ENCODE measurements at regions not wholly inside any gene's neighbourhood (a gene's known extent, or its start where the extent isn't known, plus 50 kb on each side); places are given as distances from the start of the nearest gene placed in this dataset.
"Not testable (repeated sequence)": the region's sequence is repeated elsewhere in the genome, so short reads cannot be mapped to it uniquely, and the experiment has no call there.

DNA sequence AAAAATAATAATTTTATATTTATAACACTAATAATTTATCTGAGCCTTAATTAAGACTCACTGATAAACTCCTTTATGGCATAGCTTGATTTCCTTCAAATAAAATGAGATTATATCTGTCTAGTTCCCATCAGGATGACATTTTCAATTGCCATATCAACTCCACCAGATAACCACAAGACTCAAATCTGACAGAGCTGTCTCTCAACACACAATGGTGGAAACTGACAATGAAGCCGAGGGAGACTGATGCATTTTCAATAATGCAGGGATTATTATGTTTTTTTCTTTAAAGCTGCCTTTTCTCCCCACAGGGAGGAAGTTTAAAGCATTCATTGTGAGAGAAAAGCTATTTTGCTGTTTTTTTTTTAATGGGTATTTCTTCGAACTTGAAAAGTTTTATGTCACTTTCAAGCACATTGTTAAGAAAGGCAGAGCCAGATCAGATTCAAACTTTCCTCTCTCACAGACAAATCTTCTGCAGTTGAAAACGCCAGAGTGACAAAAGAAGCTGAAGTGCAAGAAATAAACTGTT, 1326.9 kb upstream of the MIR17HG start:
- Mint-ChIP-seq H3K36me3 (no peaks in the 10 kb centered on the region), H3K27me3 (no peaks in the 10 kb centered on the region), H3K9me3 (peaks cover 0 to 6% (median 1%) of the 10 kb centered on the region in 3 donors), H3K4me1 (no peaks in the 10 kb centered on the region), H3K4me3 (no peak overlapping the region), H3K27ac (no peak overlapping the region)

- H3K36me3 Mint-ChIP-seq = no peaks in the 10 kb centered on the region
- no peak overlapping the region for H3K4me3 Mint-ChIP-seq
- no peak overlapping the region for H3K27ac Mint-ChIP-seq
- H3K4me1 Mint-ChIP-seq = no peaks in the 10 kb centered on the region
- peaks cover 2 to 17% (median 5%) of the 10 kb centered on the region in 3 donors for H3K9me3 Mint-ChIP-seq
- no peaks in the 10 kb centered on the region for H3K27me3 Mint-ChIP-seq
Measured at GRCh38 chr13:90027409-90027808, 1320.1 kb upstream of the MIR17HG start.

- no peak overlapping the region for H3K27ac Mint-ChIP-seq
- H3K4me1 Mint-ChIP-seq = peaks cover 0 to 1% (median 0%) of the 10 kb centered on the region in 3 donors
- peaks cover 2 to 12% (median 4%) of the 10 kb centered on the region in 3 donors for H3K9me3 Mint-ChIP-seq
- no peaks in the 10 kb centered on the region for H3K27me3 Mint-ChIP-seq
- H3K4me3 Mint-ChIP-seq = no peak overlapping the region
- H3K36me3 Mint-ChIP-seq = no peaks in the 10 kb centered on the region
Measured at GRCh38 chr13:90032313-90032712, 1315.2 kb upstream of the MIR17HG start.

DNA sequence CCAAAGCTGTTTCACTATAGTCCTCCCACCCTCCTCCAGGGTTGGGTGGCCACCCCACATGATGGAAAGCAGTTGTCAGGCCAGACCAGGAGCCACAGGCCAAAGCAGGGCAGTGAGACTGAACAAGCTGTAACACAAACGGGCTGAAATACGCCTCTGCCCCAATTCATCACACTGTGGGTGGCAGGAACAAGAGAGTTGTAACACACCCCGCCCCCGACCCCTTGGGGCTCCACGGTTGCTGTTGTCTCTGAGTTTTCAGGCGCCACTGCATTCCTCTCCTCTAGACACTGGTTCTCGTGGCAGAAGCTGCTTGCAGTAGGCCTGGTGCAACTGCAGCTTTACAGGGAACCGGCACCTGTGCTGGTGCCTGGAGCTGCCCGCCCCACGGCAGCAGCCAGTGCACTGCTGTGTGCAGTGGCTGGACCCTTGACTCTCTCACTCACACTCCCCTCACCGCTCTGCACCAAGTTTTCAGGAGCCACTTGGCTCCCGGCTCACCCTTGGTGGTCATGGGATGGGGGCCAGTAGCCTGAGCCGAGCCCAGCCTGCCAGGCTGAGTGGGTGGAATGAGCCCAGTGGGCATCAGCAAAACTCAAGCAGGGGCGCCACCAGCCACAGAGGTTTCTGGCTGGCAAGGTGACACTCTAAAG, 1314.5 kb upstream of the MIR17HG start:
- Mint-ChIP-seq H3K27ac (no peak overlapping the region), H3K27me3 (no peaks in the 10 kb centered on the region), H3K4me1 (peaks cover 0 to 1% (median 0%) of the 10 kb centered on the region in 3 donors), H3K36me3 (no peaks in the 10 kb centered on the region), H3K4me3 (no peak overlapping the region), H3K9me3 (peaks cover 2 to 12% (median 4%) of the 10 kb centered on the region in 3 donors)

DNA sequence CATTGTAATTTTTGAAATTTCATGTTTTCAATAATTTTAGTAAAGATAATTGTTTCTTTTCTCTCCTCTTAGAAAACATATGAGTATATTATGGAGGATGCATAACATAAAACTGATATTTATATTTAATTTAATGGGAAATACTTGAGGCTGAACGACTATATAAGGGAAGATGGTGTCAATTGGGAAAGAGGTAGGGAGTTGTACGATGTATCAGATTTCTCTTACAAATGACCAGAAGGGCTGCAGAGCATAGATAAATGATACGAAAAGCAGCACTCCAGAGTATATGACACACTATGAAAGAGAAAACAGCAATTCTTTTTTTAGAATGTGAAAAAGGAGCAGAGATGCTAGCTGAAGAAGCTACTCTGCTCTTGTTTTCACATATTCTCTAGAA, 1308.0 kb upstream of the MIR17HG start:
- Mint-ChIP-seq H3K9me3 (peaks cover 1 to 22% (median 5%) of the 10 kb centered on the region in 3 donors), H3K27ac (no peak overlapping the region), H3K36me3 (peaks cover 1% of the 10 kb centered on the region), H3K4me1 (peaks cover 0 to 1% (median 0%) of the 10 kb centered on the region in 3 donors), H3K27me3 (no peaks in the 10 kb centered on the region), H3K4me3 (no peak overlapping the region)

- no peaks in the 10 kb centered on the region for H3K27me3 Mint-ChIP-seq
- no peak overlapping the region for H3K4me3 Mint-ChIP-seq
- peaks cover 7 to 19% (median 7%) of the 10 kb centered on the region in 3 donors for H3K9me3 Mint-ChIP-seq
- no peaks in the 10 kb centered on the region for H3K36me3 Mint-ChIP-seq
- H3K27ac Mint-ChIP-seq = no peak overlapping the region
- no peaks in the 10 kb centered on the region for H3K4me1 Mint-ChIP-seq
Measured at GRCh38 chr13:90047600-90047999, 1299.9 kb upstream of the MIR17HG start.

GRCh38 chr13:90049989-90050671, 1297.4 kb upstream of the MIR17HG start:
- no peak overlapping the region for H3K27ac Mint-ChIP-seq
- no peaks in the 10 kb centered on the region for H3K4me1 Mint-ChIP-seq
- H3K4me3 Mint-ChIP-seq = no peak overlapping the region
- H3K27me3 Mint-ChIP-seq = no peaks in the 10 kb centered on the region
- H3K36me3 Mint-ChIP-seq = no peaks in the 10 kb centered on the region
- peaks cover 2 to 7% (median 7%) of the 10 kb centered on the region in 3 donors for H3K9me3 Mint-ChIP-seq

GRCh38 chr13:90055121-90055520, 1292.4 kb upstream of the MIR17HG start:
- Mint-ChIP-seq H3K36me3 (no peaks in the 10 kb centered on the region), H3K9me3 (no peaks in the 10 kb centered on the region), H3K4me3 (no peak overlapping the region), H3K27ac (peak overlapping the region in 1 of 3 donors; percentile 59), H3K27me3 (no peaks in the 10 kb centered on the region), H3K4me1 (no peaks in the 10 kb centered on the region)

DNA sequence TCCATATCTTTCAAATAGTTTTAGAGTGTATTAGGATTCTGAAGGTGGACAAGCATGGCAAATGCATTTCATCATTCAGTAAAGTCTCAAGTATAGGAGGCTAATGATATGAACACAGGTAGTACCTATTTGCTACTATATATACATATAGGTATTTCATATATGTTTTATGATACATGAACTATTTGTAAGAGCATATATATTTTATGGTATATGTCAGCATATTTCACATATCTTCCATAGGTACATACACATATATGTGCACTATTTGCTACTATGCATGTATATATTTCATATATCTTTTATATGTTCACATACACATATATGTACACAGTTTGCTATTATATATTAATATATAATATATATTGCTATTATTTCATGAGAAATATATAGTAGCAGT, 1291.7 kb upstream of the MIR17HG start:
- H3K36me3 Mint-ChIP-seq = no peaks in the 10 kb centered on the region
- no peaks in the 10 kb centered on the region for H3K9me3 Mint-ChIP-seq
- H3K4me1 Mint-ChIP-seq = no peaks in the 10 kb centered on the region
- H3K4me3 Mint-ChIP-seq = no peak overlapping the region
- H3K27me3 Mint-ChIP-seq = no peaks in the 10 kb centered on the region
- H3K27ac Mint-ChIP-seq = no peak overlapping the region

- peaks cover 2 to 14% (median 7%) of the 10 kb centered on the region in 3 donors for H3K9me3 Mint-ChIP-seq
- H3K36me3 Mint-ChIP-seq, H3K27ac Mint-ChIP-seq, H3K27me3 Mint-ChIP-seq, H3K4me1 Mint-ChIP-seq, H3K4me3 Mint-ChIP-seq: not testable (repeated sequence)
Measured at GRCh38 chr13:90064226-90064625, 1283.3 kb upstream of the MIR17HG start.

- H3K9me3 Mint-ChIP-seq = peaks cover 2 to 14% (median 7%) of the 10 kb centered on the region in 3 donors
- H3K4me3 Mint-ChIP-seq = no peak overlapping the region
- H3K27ac Mint-ChIP-seq = no peak overlapping the region
- no peaks in the 10 kb centered on the region for H3K4me1 Mint-ChIP-seq
- H3K36me3 Mint-ChIP-seq = no peaks in the 10 kb centered on the region
- H3K27me3 Mint-ChIP-seq = no peaks in the 10 kb centered on the region
Measured at GRCh38 chr13:90068658-90069057, 1278.8 kb upstream of the MIR17HG start.

GRCh38 chr13:90070362-90070761, 1277.1 kb upstream of the MIR17HG start:
- Mint-ChIP-seq H3K4me1 (no peaks in the 10 kb centered on the region), H3K36me3 (no peaks in the 10 kb centered on the region), H3K27me3 (no peaks in the 10 kb centered on the region), H3K27ac (no peak overlapping the region), H3K9me3 (peaks cover 0 to 12% (median 4%) of the 10 kb centered on the region in 3 donors), H3K4me3 (no peak overlapping the region)

DNA sequence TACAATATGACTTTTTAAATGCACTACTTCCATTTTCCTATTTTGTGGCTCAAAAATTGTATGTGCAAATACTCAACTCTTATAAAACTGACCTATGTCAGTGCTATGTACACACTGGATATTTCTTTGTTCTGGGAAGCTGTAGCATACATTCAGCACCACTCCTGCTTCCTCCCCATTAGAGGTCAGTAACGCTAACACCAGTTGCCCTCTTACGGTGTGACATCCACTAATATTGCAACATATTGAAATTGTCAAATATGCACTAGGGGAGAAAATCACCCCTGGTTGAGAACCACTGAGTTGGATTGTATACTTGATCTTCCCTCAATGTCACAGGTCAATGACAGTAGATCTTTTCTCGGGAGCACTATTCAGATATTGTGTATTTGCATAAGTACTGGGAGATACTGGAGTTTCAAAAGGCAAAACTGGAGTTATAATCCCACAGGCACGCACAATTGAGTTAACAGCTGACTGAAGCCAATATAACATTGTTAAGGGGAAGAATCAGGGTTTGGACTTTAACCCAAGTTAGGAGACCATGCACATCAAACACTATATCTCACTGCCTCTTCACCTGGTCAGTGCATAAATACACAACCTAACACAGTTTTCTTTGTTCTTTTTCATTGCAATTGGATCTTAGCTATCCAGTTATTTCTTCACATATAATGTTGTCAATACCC, 1276.5 kb upstream of the MIR17HG start:
- Mint-ChIP-seq H3K27ac (no peak overlapping the region), H3K4me3 (no peak overlapping the region), H3K4me1 (no peaks in the 10 kb centered on the region), H3K27me3 (no peaks in the 10 kb centered on the region), H3K9me3 (peaks cover 0 to 10% (median 4%) of the 10 kb centered on the region in 3 donors), H3K36me3 (no peaks in the 10 kb centered on the region)

DNA sequence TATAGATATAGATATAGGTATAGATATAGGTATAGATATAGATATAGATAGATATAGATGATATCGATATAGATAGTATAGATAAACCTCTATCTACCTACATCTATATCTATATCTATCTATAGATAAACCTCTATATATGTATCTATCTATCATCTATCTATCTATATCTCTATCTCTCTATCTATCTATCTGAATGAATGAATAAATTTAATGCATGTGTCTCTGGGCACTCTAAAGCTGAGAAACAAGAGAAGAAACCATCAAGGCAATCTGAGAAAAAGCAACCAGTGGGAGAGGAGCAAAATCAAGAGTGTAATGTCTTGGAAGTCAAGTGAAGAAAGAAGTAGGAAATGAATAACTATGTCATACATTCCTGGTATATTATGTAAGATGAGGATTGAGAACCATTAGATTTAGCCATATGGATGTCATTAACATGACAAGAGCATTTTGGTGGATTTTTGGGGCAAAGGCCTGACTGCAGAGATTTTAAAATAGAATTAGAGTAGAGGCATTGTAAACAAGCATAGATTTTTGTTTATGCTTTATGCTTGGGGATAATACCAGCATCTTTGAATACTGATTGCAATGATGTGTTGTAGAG, 1262.7 kb upstream of the MIR17HG start:
- H3K27ac Mint-ChIP-seq = no peak overlapping the region
- H3K27me3 Mint-ChIP-seq = no peaks in the 10 kb centered on the region
- H3K4me1 Mint-ChIP-seq = no peaks in the 10 kb centered on the region
- H3K36me3 Mint-ChIP-seq = peaks cover 1% of the 10 kb centered on the region
- H3K4me3 Mint-ChIP-seq = no peak overlapping the region
- H3K9me3 Mint-ChIP-seq = peaks cover 2 to 15% (median 6%) of the 10 kb centered on the region in 3 donors

- Mint-ChIP-seq H3K4me1 (no peaks in the 10 kb centered on the region), H3K36me3 (no peaks in the 10 kb centered on the region), H3K9me3 (peaks cover 1 to 22% (median 10%) of the 10 kb centered on the region in 3 donors), H3K27me3 (no peaks in the 10 kb centered on the region), H3K27ac (no peak overlapping the region), H3K4me3 (no peak overlapping the region)
Measured at GRCh38 chr13:90089051-90089450, 1258.4 kb upstream of the MIR17HG start.
